Adrenal gland (tissue), 9 donors: ENCODE measurements at regions not wholly inside any gene's neighbourhood (a gene's known extent, or its start where the extent isn't known, plus 50 kb on each side); places are given as distances from the start of the nearest gene placed in this dataset.
A peak's percentile ranks its signal among the peaks of the same experiment; 100 is the strongest.

Source experiments
- DNase-seq, 7 donors: peaks; one replicate each; pipeline ENCODE4 v3.0.0-alpha.2; 2019 to 2020
- H3K27ac ChIP-seq, 5 donors: fragments of 200-600 bp; sonication (generic) in 4 of 5; 1 replicate in 3 of 5; 2 replicates in 2 of 5; pipeline versions ENCODE4 v1.5.1 to v1.8.0; 2016 to 2020; ENCODE audit warnings: mild to moderate bottlenecking in 1 of 5
- H3K27me3 ChIP-seq: fragments of 200-600 bp; 2 replicates; pipeline ENCODE4 v1.8.0; 2021
- H3K36me3 ChIP-seq, 2 donors: fragments of 200-600 bp; replicated peaks in 1 of 2; 1 replicate in 1 of 2; 2 replicates in 1 of 2; pipeline versions ENCODE4 v1.5.1 to v1.8.0; 2018 to 2022
- H3K4me1 ChIP-seq, 2 donors: fragments of 200-600 bp; replicated peaks in 1 of 2; 1 replicate in 1 of 2; 2 replicates in 1 of 2; pipeline versions ENCODE4 v1.5.1 to v1.8.0; 2018 to 2021
- H3K4me3 ChIP-seq, 4 donors: fragments of 200-600 bp; sonication (generic) in 3 of 4; one replicate each; pipeline ENCODE4 v1.5.1; 2016 to 2018
- H3K9me3 ChIP-seq, 3 donors: fragments of 200-600 bp; sonication (generic) in 1 of 3; replicated peaks in 1 of 3; 1 replicate in 2 of 3; 2 replicates in 1 of 3; pipeline versions ENCODE4 v1.5.1 to v1.8.0; 2016 to 2021
- CTCF ChIP-seq, 6 experiments: fragments of 450-650 bp in 4 of 6; fragments of 200-600 bp in 2 of 6; sonication (generic) in 1 of 6; IDR thresholded peaks; 1 replicate in 5 of 6; 2 replicates in 1 of 6; pipeline versions ENCODE4 v1.5.1 to v1.8.0; 2016 to 2021; ENCODE audit warnings: antibody characterized with exemption in 6 of 6, mild to moderate bottlenecking in 2 of 6, moderate library complexity in 1 of 6
- POLR2A ChIP-seq, 2 donors: fragments of 450-650 bp; IDR thresholded peaks; one replicate each; pipeline ENCODE4 v1.6.1; 2017; ENCODE audit warnings: antibody characterized with exemption in 2 of 2, mild to moderate bottlenecking in 2 of 2, moderate library complexity in 1 of 2
- WGBS, 4 donors: extraction: QIAGEN DNeasy Blood & Tissue Kit in 2 of 4; methylation state at CpG; one replicate each; pipeline versions ENCODE4 v1.1.5 to v1.1.7; 2013 to 2017; 5-methylcytosine and 5-hydroxymethylcytosine counted together
- intact Hi-C, 2 donors: fragments of 100-400 bp; cut with DNase I; formaldehyde crosslinking; loops; one replicate each; pipeline versions ENCODE4 v1.14.1 to v1.15.0; 2022 to 2023
- donor health status: healthy with polysubstance abuse.
- donor health status: Bipolar disorder and iron deficiency.
- donor health status: DM: yes; HTN: yes; CAD: no.
- donor health status: DM: no; HTN: no; CAD: no.
- donor health status: DM: no; HTN: no; CAD: no.

DNA sequence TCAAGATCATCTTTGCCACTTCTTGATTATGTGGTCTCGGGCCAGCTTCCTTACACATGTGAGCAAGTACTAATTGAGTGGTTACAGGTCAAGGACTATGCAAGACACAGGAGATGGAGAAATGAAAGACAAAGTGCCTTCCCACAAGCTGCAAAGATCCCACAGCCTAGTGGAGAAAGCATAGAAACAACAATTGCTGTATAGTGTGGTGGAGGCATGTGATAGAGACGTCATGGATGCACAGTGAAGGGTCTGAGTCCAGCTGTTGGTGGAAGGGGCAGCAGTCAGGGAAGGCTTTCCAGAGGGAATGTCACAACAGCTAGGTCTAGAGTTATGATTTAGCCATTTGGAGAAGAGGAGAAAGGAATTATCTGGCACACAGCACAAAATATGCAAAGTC, 210.6 kb downstream of the KDR start:
- H3K9me3 ChIP-seq = no peaks in the 10 kb centered on the region
- H3K4me1 ChIP-seq = no peaks in the 10 kb centered on the region
- WGBS, 4 donors = 41 to 62% (median 45%) methylated on average over 2 of the region's 2 CpGs
- H3K36me3 ChIP-seq = no peaks in the 10 kb centered on the region
- no peak overlapping the region for H3K4me3 ChIP-seq
- no peak overlapping the region for H3K27ac ChIP-seq
- no peaks in the 10 kb centered on the region for H3K27me3 ChIP-seq
- TF ChIP-seq CTCF (IDR thresholded peaks at IDR 0.05) (no peak), POLR2A (IDR thresholded peaks at IDR 0.05) (no peak)
- no peak for DNase-seq
- intact Hi-C loops = no loop called here

DNA sequence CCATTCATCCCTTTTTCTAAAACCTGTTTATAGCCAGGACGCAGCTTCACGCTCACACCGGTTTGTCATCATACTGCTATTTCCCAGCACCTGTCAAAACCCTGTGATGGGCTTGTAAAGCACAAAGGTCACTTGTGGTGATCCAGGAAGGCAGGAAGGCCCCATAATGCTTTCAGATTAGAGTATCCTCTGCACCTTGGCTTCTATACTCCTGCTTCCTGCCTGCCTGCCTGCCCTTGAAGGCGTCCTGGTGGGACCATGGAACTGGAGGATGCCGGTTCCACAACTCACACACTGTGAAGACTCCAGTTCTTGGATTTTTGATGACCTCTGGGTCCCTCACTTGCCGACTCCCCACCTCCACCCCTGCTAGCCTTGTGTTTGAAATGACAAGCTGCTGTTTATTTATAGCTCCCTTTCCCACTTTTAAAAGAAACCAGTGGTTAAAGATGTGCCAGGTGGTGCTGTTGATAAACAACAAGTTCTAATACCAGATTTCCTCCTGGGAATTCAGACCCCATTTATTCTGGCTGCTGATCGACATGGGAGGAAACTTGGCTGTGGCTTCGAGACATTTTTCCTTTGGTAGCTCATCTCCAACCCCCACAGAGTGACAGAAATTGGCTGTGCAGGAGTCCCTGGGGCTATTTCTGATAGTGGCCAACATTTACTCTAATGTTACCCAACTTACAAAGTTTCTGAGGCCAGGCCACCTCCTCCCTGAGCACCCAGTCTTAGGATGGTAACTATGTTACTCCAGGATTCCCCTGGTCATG, 211.5 kb downstream of the KDR start:
- Histone ChIP-seq H3K27me3 (no peaks in the 10 kb centered on the region), H3K4me1 (no peaks in the 10 kb centered on the region), H3K27ac (peak overlapping the region in 1 of 5 donors; percentile 34), H3K4me3 (no peak overlapping the region), H3K9me3 (no peaks in the 10 kb centered on the region), H3K36me3 (no peaks in the 10 kb centered on the region)
- intact Hi-C loops = no loop called here
- 56 to 57% (median 57%) methylated on average over 8 of the region's 8 CpGs for WGBS, 4 donors
- no peak for TF ChIP-seq CTCF (IDR thresholded peaks at IDR 0.05)
- no peak for TF ChIP-seq POLR2A (IDR thresholded peaks at IDR 0.05)
- peak in 5 of 7 donors; percentile 13 to 68 (median 24) for DNase-seq

- DNase-seq = no peak
- Histone ChIP-seq H3K4me3 (no peak overlapping the region), H3K9me3 (no peaks in the 10 kb centered on the region), H3K36me3 (no peaks in the 10 kb centered on the region), H3K27ac (peak overlapping the region in 1 of 5 donors; percentile 40), H3K4me1 (no peaks in the 10 kb centered on the region), H3K27me3 (no peaks in the 10 kb centered on the region)
- 77 to 87% (median 83%) methylated on average over 3 of the region's 3 CpGs for WGBS, 4 donors
- TF ChIP-seq CTCF (IDR thresholded peaks at IDR 0.05) (no peak), POLR2A (IDR thresholded peaks at IDR 0.05) (no peak)
- intact Hi-C loops = no loop called here
Measured at GRCh38 chr4:54912155-54912554, 213.2 kb downstream of the KDR start.

DNA sequence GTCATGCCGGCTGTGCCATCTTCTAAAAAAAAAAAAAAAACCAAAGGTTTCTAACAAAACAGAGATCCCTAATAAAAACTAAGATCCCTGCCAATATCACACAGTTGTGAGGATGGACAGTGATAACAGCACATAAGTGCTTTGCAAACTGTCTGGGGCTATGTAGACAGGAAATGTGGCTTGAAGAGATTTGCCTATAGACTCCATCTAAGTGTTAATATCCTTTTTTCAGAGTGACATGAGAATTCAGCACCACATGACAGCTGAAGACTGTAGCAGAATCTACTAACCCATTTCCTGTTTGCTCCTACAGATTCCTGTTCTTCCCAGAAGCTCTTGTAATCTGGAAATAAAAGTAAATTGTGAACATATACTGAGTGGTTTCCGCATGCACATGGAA, 215.4 kb downstream of the KDR start:
- Histone ChIP-seq H3K9me3 (no peaks in the 10 kb centered on the region), H3K36me3 (no peaks in the 10 kb centered on the region), H3K4me1 (no peaks in the 10 kb centered on the region), H3K4me3 (no peak overlapping the region), H3K27ac (no peak overlapping the region), H3K27me3 (no peaks in the 10 kb centered on the region)
- WGBS, 4 donors = 81 to 89% (median 85%) methylated on average over 2 of the region's 2 CpGs
- no peak for TF ChIP-seq POLR2A (IDR thresholded peaks at IDR 0.05)
- no peak for TF ChIP-seq CTCF (IDR thresholded peaks at IDR 0.05)
- intact Hi-C loops = no loop called here
- DNase-seq = no peak
